T-helper 1 cell (primary cell): ENCODE measurements at regions not wholly inside any gene's neighbourhood (a gene's known extent, or its start where the extent isn't known, plus 50 kb on each side); places are given as distances from the start of the nearest gene placed in this dataset.

Source experiments
- DNase-seq, 5 donors: peaks; one replicate each; pipeline ENCODE4 v3.0.0-alpha.2; 2012 to 2020

- DNase-seq, result no peak
Measured at GRCh38 chr7:54701982-54702381, 57.0 kb downstream of the SEC61G start.

- DNase-seq, result no peak
Measured at GRCh38 chr7:54699715-54700114, 59.3 kb downstream of the SEC61G start.

- DNase-seq, result no peak
Measured at GRCh38 chr7:54697659-54698186, 61.3 kb downstream of the SEC61G start.

- no peak for DNase-seq
Measured at GRCh38 chr7:54690892-54691291, 68.1 kb downstream of the SEC61G start.

- no peak for DNase-seq
Measured at GRCh38 chr7:54690050-54690443, 69.0 kb downstream of the SEC61G start.

GRCh38 chr7:54689394-54690049 lies 69.5 kb downstream of the SEC61G start:
- DNase-seq, result no peak

GRCh38 chr7:54687462-54688212 lies 71.4 kb downstream of the SEC61G start:
- no peak for DNase-seq

- DNase-seq, result no peak
Measured at GRCh38 chr7:54680377-54681005, 78.5 kb downstream of the SEC61G start.

GRCh38 chr7:54679490-54679817 lies 79.6 kb downstream of the SEC61G start:
- DNase-seq, result no peak

- no peak for DNase-seq
Measured at GRCh38 chr7:54678763-54679489, 80.1 kb downstream of the SEC61G start.

- no peak for DNase-seq
Measured at GRCh38 chr7:54674891-54675290, 84.1 kb downstream of the SEC61G start.

GRCh38 chr7:54672519-54672918 lies 86.5 kb downstream of the SEC61G start:
- DNase-seq, result no peak

GRCh38 chr7:54664235-54665228 lies 94.5 kb downstream of the SEC61G start:
- DNase-seq, result peak in 1 of 5 donors; percentile 4

- DNase-seq, result no peak
Measured at GRCh38 chr7:54663603-54664234, 95.3 kb downstream of the SEC61G start.

- DNase-seq, result no peak
Measured at GRCh38 chr7:54663186-54663585, 95.8 kb downstream of the SEC61G start.

GRCh38 chr7:54662701-54663100 lies 96.3 kb downstream of the SEC61G start:
- no peak for DNase-seq

GRCh38 chr7:54653905-54654304 lies 105.1 kb downstream of the SEC61G start:
- DNase-seq, result no peak

GRCh38 chr7:54643064-54643463 lies 100.9 kb downstream of the VSTM2A start:
- no peak for DNase-seq

- DNase-seq, result no peak
Measured at GRCh38 chr7:54637712-54638396, 95.7 kb downstream of the VSTM2A start.

GRCh38 chr7:54632696-54633095 lies 90.5 kb downstream of the VSTM2A start:
- DNase-seq, result no peak

- DNase-seq, result no peak
Measured at GRCh38 chr7:54629771-54630170, 87.6 kb downstream of the VSTM2A start.
